SJSA1 (cell line): ENCODE measurements at regions not wholly inside any gene's neighbourhood (a gene's known extent, or its start where the extent isn't known, plus 50 kb on each side); places are given as distances from the start of the nearest gene placed in this dataset.

ENCODE experiments used
- DNase-seq, 2 experiments: peaks; one replicate each; pipeline ENCODE4 v3.0.0-alpha.2; 2015 to 2020; ENCODE audit warnings: low spot score in 2 of 2, low read depth in 1 of 2
- H3K27ac ChIP-seq: fragments of 250-450 bp; sonication (Bioruptor Pico); 2 replicates; pipeline ENCODE4 v1.5.1; 2020; ENCODE audit warnings: mild to moderate bottlenecking, moderate library complexity
- H3K27me3 ChIP-seq: fragments of 250-450 bp; sonication (Bioruptor Pico); replicated peaks from 2 replicates; pipeline ENCODE4 v1.5.1; 2020; ENCODE audit warnings: mild to moderate bottlenecking, moderate library complexity
- H3K36me3 ChIP-seq: fragments of 250-450 bp; sonication (Bioruptor Pico); 2 replicates; pipeline ENCODE4 v1.5.1; 2020; ENCODE audit warnings: mild to moderate bottlenecking
- H3K4me1 ChIP-seq: fragments of 250-450 bp; sonication (Bioruptor Pico); replicated peaks from 2 replicates; pipeline ENCODE4 v1.6.1; 2021; ENCODE audit warnings: mild to moderate bottlenecking
- H3K4me3 ChIP-seq: fragments of 250-450 bp; sonication (Bioruptor Pico); 2 replicates; pipeline ENCODE4 v1.5.1; 2020; ENCODE audit warnings: mild to moderate bottlenecking
- H3K9me3 ChIP-seq: fragments of 250-450 bp; sonication (Bioruptor Pico); replicated peaks from 2 replicates; pipeline ENCODE4 v1.5.1; 2020; ENCODE audit warnings: mild to moderate bottlenecking

DNA sequence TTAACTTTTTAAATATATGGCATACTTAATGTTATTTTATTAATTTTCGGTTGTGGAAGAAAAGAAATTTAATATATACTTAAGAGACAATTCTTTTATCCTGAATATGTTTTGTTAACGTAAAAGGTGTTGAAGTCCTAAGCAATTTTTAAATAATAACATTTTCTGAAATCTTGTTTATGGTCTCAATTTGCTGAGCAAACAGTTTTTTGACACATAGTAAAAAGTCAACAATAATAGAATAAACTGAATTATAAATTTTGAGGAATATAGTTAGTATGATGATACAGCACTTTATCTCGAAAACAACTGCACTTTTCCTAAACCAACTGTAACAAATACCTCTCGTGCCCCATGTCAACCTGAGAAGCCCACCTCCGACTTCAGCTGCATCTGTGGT lies 229.8 kb upstream of the TARS1 start:
- no peak overlapping the region for H3K27ac ChIP-seq
- no peaks in the 10 kb centered on the region for H3K9me3 ChIP-seq
- H3K4me3 ChIP-seq: no peak overlapping the region
- H3K36me3 ChIP-seq: no peaks in the 10 kb centered on the region
- DNase-seq: no peak
- no peaks in the 10 kb centered on the region for H3K27me3 ChIP-seq
- H3K4me1 ChIP-seq: no peaks in the 10 kb centered on the region

DNA sequence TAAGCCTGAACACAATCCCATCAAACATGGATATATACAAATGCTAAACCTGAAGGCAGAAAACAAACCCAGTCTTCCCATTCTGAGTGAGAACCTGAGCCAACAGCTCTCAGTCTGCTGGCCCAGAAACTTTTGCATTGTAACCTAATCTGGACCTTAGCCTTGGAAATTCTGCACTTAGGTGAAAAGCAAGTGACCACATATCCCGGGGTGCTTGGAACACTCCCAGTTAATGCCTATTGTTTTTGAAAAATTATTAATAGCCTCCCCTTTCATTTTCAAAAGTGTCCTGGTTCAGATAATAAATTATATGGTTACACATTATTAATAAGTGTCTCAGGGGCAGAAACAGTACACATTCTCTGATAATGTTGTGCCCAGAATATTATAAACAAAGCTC lies 228.3 kb upstream of the TARS1 start:
- Histone ChIP-seq H3K36me3 (no peaks in the 10 kb centered on the region), H3K27me3 (no peaks in the 10 kb centered on the region), H3K4me3 (no peak overlapping the region), H3K9me3 (no peaks in the 10 kb centered on the region), H3K27ac (no peak overlapping the region), H3K4me1 (no peaks in the 10 kb centered on the region)
- no peak for DNase-seq

DNA sequence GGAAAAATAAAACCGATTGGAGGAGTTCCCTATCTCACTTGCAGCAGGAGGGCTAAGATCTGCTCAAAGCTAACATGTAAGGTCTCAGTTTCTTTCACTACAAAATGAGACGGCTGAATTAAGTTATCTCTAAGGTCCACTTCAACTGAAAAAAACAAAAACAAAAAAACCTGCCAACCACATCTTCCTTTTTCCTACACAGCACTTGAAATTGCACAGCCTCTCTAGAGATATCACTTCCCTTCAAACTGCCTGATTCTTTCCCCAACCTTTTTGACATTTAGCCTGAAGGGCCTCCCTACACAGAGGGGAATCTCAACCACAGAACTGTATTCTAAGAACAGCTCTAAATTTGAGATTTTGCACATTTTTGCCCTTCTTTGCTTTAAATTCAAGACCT lies 227.9 kb upstream of the TARS1 start:
- Histone ChIP-seq H3K4me3 (no peak overlapping the region), H3K9me3 (no peaks in the 10 kb centered on the region), H3K36me3 (no peaks in the 10 kb centered on the region), H3K27me3 (no peaks in the 10 kb centered on the region), H3K27ac (no peak overlapping the region), H3K4me1 (no peaks in the 10 kb centered on the region)
- no peak for DNase-seq

DNA sequence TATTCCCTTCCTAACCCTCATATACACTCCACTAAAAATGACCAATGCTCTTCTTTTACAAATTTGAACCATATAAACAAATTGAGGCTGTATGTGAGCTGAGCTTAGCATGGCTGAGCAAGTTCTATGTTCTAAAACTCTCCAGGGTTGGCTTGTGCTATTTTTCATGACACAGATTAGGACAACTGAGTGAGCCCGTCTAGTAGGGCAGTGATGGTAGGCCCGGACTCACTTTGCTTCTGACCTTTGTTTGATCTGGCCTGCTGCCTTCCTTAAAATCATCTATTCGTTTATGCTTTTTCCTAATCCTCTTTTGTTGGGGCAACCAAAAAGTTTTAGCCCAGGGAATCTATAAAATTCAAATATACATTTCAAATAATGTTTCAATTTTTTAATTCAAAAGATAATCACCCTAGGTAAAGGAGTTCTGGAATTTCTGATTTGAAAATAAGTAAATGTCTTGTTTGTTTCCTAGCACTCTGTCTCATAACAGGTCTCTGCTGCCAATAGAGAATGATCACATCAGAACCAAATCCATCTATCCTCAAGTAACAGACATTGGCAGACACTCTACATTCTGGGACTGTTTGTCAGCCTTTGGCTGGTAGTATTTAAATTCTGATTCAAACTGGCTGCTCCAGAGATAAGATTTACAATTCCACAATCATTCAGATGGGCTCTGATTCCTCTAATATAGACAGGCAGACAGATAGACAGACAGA lies 217.0 kb upstream of the TARS1 start:
- H3K4me1 ChIP-seq: peaks cover 23% of the 10 kb centered on the region
- no peak overlapping the region for H3K4me3 ChIP-seq
- no peaks in the 10 kb centered on the region for H3K36me3 ChIP-seq
- H3K9me3 ChIP-seq: no peaks in the 10 kb centered on the region
- H3K27ac ChIP-seq: no peak overlapping the region
- no peaks in the 10 kb centered on the region for H3K27me3 ChIP-seq
- no peak for DNase-seq

DNA sequence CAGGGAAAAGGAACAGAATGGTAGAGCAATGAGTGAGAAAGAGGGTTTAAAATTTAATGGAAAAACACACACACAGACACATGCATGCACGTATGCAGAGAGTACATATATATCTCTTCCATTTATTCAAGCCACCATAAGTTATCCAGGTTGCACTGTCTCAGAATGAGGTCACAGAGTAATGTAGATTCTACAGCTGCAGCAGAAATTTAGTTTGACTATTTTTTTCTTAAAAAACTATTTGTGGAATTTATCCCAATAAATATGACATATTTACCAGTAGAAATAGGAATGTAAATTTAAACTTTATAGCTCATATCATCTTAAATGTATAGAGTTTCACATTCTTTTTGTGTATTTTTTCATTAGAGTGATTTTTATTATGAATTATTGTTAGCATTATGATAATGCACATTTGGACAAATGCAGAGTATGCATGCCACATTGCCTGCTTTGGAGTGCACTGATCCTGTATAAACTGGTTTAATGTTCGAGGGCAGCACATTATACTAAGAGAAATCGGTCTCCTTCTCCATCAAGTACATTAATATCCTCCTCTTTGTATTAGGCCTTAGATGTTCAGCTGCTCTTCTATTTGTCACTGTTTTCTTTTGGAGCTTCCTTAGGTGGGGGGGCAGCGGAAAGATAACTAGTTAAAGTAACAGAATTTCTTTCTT lies 216.3 kb upstream of the TARS1 start:
- H3K4me3 ChIP-seq: no peak overlapping the region
- no peak for DNase-seq
- no peaks in the 10 kb centered on the region for H3K36me3 ChIP-seq
- no peaks in the 10 kb centered on the region for H3K9me3 ChIP-seq
- H3K27ac ChIP-seq: no peak overlapping the region
- no peaks in the 10 kb centered on the region for H3K27me3 ChIP-seq
- peaks cover 23% of the 10 kb centered on the region for H3K4me1 ChIP-seq

DNA sequence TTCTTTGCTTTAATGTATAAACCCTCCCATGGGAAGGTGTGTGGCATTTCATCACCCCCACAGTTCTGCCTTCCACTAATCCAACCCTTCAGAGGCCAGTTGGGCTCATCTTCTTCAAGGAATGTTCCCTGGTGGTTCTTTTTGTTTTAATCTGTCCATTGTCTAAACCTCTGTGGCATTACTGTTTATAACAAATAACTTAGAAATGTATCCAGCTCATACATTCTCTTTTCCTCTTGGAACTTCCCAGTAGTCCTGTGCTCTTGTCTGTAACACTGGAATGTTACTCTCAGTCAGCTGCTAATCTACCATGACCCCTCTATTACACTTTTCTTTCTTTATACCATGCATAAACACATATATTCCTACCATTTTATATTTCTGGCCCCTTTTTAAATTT lies 213.5 kb upstream of the TARS1 start:
- DNase-seq: peak; percentile 37 to 66
- Histone ChIP-seq H3K27me3 (no peaks in the 10 kb centered on the region), H3K4me3 (no peak overlapping the region), H3K36me3 (no peaks in the 10 kb centered on the region), H3K9me3 (no peaks in the 10 kb centered on the region), H3K4me1 (peaks cover 32% of the 10 kb centered on the region), H3K27ac (peak overlapping the region; percentile 98)

DNA sequence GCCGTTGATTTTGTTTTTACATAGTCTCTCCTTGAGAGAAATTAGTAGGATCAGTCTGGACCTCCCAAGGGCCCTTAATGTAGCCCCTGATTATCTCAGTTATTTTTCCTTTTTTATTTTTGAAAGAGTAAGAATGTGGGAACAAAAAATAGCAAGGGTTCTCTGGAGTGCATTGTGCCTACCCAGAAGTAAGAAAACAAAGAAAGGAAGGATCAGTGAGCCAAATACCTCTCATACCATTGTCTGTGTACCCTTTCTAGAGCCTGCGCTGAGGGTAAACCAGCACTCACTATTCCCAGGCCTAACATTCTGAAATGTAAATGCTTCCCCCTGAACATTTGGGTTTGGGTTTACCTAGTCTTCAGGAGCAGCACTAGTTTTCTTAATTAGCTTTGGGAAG lies 213.0 kb upstream of the TARS1 start:
- Histone ChIP-seq H3K4me1 (peaks cover 32% of the 10 kb centered on the region), H3K4me3 (no peak overlapping the region), H3K9me3 (no peaks in the 10 kb centered on the region), H3K36me3 (no peaks in the 10 kb centered on the region), H3K27ac (peak overlapping the region; percentile 98), H3K27me3 (no peaks in the 10 kb centered on the region)
- DNase-seq: peak in 1 of 2 experiments; percentile 49

DNA sequence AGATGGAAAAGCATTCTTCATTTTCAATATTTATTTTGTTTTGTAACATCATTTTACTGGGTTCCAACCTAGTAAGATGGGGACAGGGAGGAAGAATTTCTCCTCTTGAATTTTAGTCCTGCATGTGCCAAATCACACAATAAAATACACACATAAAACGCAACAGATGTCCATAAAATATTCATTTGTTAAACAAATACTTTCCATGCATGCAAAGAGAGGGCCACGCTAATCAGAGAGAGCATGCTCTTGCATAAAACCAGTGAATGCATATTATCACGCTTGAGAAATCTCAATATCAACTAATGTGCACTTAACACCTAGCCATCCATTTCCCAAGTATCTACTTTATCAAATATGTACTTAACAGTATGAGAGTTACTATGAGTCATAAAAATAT lies 212.6 kb upstream of the TARS1 start:
- H3K4me1 ChIP-seq: peaks cover 32% of the 10 kb centered on the region
- no peak overlapping the region for H3K4me3 ChIP-seq
- peak overlapping the region; percentile 98 for H3K27ac ChIP-seq
- no peak for DNase-seq
- H3K27me3 ChIP-seq: no peaks in the 10 kb centered on the region
- no peaks in the 10 kb centered on the region for H3K36me3 ChIP-seq
- no peaks in the 10 kb centered on the region for H3K9me3 ChIP-seq

DNA sequence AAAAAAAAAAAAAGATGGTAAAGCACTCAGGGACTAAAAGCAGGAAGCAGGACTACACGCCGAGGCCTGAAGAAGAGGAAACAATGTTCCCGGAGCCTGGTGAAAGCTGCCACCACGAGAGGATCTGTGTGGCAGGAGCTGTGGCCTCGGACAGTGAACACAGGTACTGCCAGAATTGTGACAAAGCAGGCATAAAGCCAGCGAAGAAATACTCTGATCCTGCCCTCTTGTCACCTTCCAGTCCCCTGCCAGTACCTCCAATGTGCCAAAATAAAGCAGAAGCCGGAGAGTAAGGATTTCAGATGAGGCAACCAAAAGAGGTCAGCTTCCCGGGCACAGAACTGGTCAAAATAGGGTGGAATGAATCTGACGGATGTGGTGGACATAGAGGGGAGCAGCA lies 211.5 kb upstream of the TARS1 start:
- Histone ChIP-seq H3K4me3 (no peak overlapping the region), H3K4me1 (peaks cover 32% of the 10 kb centered on the region), H3K27me3 (no peaks in the 10 kb centered on the region), H3K27ac (no peak overlapping the region), H3K36me3 (no peaks in the 10 kb centered on the region), H3K9me3 (no peaks in the 10 kb centered on the region)
- DNase-seq: no peak

DNA sequence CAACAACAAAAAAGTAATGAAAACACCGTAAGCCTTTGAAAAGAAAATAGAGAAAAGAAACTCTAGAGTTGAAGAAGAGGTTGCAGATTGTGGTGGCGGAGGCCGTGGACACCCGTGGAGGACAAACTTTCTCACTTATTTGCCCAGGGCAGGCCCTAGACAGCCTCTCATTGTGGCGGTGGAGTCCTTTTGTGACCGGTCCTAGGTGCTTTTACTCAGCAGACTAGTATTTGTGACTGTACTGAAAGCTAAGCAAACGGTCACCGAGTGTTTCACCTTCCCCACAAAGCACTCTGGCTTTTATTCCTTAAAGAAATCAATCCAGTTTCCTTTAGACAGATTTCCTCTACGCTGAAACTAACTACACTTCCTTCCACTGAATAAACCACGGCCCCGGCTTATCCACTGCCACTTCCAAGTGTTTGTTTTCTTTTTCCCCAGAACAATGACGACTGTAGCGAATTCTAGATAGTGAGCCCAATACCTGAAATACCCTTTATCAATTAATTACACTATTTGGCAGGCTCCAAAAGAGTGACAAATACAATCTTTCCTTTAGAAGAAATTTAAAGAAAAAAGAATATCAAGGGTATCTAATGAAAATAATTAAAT lies 210.2 kb upstream of the TARS1 start:
- no peaks in the 10 kb centered on the region for H3K27me3 ChIP-seq
- H3K27ac ChIP-seq: no peak overlapping the region
- peaks cover 32% of the 10 kb centered on the region for H3K4me1 ChIP-seq
- H3K36me3 ChIP-seq: no peaks in the 10 kb centered on the region
- DNase-seq: peak in 1 of 2 experiments; percentile 9
- no peak overlapping the region for H3K4me3 ChIP-seq
- H3K9me3 ChIP-seq: no peaks in the 10 kb centered on the region

DNA sequence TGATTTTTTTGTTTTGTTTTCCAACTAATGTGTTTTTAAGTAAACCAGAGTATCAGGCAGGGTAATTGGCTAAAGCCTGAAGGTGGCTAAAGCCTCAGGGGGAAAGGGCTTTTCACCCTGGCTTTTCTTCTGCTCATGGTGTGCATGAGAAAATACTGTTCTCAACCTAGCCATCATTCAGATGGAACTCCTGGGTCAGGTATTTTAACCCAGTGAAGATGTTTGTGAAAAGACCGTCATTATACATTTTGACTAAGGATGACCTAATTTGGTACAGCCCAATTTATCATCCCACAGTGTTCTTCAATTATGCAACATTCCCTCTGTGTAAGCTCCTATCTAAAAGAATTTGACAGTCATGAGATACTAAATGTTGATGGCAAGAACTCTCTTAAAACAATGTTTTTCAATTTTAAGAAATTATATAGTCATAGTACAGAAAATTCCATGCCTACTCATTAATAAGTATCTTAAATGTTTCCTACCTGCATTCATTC lies 209.5 kb upstream of the TARS1 start:
- Histone ChIP-seq H3K27ac (no peak overlapping the region), H3K4me3 (no peak overlapping the region), H3K36me3 (no peaks in the 10 kb centered on the region), H3K4me1 (peaks cover 32% of the 10 kb centered on the region), H3K27me3 (no peaks in the 10 kb centered on the region), H3K9me3 (no peaks in the 10 kb centered on the region)
- no peak for DNase-seq

DNA sequence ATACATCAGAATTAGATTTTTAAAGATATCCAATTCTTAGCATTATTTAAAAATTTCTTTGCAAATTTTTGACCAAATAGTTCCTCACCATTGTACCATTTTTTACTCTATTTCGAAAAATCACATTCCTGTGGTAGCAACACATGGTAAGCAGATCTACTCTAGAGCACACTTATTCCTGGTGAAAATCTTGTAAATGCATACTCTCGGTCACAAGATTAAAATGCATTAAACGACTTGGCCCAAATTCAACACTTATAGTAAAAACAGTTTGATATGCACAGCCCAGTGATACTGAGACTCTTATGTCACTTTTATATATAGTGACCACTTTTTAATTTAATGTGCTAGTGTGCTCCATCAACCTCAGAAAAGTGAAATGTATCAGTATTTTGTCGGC lies 208.8 kb upstream of the TARS1 start:
- DNase-seq: no peak
- H3K36me3 ChIP-seq: no peaks in the 10 kb centered on the region
- H3K4me1 ChIP-seq: peaks cover 27% of the 10 kb centered on the region
- no peak overlapping the region for H3K27ac ChIP-seq
- H3K9me3 ChIP-seq: no peaks in the 10 kb centered on the region
- no peak overlapping the region for H3K4me3 ChIP-seq
- no peaks in the 10 kb centered on the region for H3K27me3 ChIP-seq

DNA sequence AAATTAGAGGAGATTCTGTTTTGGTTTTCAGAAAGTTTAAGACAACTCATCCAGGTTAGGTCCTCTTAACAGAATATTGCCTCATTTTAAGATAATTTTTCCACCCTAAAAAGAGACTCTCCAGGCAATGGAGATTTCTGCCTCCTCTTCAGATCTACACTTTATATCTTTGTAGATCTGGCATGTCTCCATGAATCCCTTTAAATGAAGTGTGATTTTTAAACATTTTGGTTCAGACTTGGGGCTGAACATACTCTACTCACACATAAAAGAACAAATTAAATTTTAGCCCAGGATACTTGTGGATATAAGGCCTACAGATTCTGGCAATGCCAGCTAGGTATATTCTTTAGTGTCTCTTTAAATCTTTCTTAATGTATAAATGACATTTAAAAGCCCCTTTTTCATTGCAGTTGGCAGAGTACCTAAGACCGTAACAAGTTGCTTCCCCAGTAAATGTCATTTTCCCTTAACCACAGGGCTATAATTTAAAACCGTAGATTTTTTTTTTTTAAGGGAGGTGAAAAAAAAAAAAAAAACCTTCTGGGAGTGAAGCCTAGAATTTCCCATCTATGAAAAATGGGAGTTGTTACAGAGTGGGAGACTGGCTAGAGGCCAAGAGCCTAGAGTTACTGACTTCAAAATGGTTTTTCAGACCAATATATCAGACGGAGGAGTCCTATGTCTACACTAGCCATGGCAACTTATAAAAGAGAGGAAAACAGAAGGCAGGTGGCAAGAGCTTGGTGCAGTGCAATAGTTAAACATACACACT lies 207.8 kb upstream of the TARS1 start:
- Histone ChIP-seq H3K4me1 (peaks cover 17% of the 10 kb centered on the region), H3K4me3 (no peak overlapping the region), H3K9me3 (no peaks in the 10 kb centered on the region), H3K27me3 (no peaks in the 10 kb centered on the region), H3K36me3 (no peaks in the 10 kb centered on the region), H3K27ac (no peak overlapping the region)
- no peak for DNase-seq

DNA sequence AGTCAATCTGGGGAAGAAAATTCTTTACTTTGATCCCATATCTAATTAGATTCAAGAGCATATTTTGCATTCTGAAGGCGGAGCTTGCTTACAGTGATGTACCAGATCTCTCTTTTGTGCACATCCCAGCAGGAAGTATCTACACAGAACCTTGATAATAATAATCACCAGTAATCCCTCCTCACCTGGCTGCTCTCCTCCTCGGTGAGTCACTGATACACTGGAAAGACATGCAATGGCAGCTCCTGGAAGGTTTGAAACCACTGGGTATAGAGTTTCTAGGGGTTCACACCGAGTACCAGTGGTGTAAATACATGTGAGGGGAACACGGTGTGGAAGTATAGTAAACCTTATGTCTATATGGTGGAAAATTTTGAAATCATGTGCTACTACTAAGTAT lies 205.5 kb upstream of the TARS1 start:
- no peak for DNase-seq
- no peaks in the 10 kb centered on the region for H3K9me3 ChIP-seq
- no peak overlapping the region for H3K27ac ChIP-seq
- no peaks in the 10 kb centered on the region for H3K36me3 ChIP-seq
- peaks cover 6% of the 10 kb centered on the region for H3K4me1 ChIP-seq
- H3K27me3 ChIP-seq: no peaks in the 10 kb centered on the region
- H3K4me3 ChIP-seq: no peak overlapping the region
